ENCODE measurements at regions not wholly inside any gene's neighbourhood (a gene's known extent, or its start where the extent isn't known, plus 50 kb on each side); places are given as distances from the start of the nearest gene placed in this dataset.

DNA sequence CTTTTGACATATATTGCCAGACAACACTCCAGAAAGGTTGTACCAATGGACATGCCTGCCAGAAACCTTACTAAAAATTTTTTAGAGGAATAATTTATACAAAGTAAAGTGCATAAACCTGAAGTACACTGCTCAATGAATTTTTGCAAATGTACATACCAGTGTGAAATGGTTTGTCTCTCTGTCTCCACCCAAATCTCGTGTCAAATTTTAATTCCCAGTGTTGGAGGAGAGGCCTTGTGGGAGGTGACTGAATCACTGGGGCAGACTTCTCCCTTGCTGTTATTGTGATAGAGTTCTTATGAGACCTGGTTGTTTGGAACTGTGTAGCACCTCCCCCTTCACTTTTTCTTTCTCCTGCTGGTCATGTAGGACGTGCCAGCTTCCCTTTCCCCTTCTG is 168.8 kb downstream of the RWDD3 start (continued):
- TF ChIP-seq KDM3A (CRISPR knock-in tag; IDR thresholded peaks at IDR 0.05; ENCODE audit: low read depth) (no peak), ZNF780A (CRISPR knock-in tag; IDR thresholded peaks at IDR 0.05) (no peak)
- TF ChIP-seq, protein P1, sequence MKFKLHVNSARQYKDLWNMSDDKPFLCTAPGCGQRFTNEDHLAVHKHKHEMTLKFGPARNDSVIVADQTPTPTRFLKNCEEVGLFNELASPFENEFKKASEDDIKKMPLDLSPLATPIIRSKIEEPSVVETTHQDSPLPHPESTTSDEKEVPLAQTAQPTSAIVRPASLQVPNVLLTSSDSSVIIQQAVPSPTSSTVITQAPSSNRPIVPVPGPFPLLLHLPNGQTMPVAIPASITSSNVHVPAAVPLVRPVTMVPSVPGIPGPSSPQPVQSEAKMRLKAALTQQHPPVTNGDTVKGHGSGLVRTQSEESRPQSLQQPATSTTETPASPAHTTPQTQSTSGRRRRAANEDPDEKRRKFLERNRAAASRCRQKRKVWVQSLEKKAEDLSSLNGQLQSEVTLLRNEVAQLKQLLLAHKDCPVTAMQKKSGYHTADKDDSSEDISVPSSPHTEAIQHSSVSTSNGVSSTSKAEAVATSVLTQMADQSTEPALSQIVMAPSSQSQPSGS (CRISPR knock-in tag; IDR thresholded peaks at IDR 0.05) = no peak
- TF ChIP-seq, protein P2, sequence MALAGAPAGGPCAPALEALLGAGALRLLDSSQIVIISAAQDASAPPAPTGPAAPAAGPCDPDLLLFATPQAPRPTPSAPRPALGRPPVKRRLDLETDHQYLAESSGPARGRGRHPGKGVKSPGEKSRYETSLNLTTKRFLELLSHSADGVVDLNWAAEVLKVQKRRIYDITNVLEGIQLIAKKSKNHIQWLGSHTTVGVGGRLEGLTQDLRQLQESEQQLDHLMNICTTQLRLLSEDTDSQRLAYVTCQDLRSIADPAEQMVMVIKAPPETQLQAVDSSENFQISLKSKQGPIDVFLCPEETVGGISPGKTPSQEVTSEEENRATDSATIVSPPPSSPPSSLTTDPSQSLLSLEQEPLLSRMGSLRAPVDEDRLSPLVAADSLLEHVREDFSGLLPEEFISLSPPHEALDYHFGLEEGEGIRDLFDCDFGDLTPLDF (CRISPR knock-in tag; IDR thresholded peaks at IDR 0.05) = no peak
- TF ChIP-seq, protein P3, sequence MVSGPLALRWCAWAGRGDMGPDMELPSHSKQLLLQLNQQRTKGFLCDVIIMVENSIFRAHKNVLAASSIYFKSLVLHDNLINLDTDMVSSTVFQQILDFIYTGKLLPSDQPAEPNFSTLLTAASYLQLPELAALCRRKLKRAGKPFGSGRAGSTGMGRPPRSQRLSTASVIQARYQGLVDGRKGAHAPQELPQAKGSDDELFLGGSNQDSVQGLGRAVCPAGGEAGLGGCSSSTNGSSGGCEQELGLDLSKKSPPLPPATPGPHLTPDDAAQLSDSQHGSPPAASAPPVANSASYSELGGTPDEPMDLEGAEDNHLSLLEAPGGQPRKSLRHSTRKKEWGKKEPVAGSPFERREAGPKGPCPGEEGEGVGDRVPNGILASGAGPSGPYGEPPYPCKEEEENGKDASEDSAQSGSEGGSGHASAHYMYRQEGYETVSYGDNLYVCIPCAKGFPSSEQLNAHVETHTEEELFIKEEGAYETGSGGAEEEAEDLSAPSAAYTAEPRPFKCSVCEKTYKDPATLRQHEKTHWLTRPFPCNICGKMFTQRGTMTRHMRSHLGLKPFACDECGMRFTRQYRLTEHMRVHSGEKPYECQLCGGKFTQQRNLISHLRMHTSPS (CRISPR knock-in tag; IDR thresholded peaks at IDR 0.05; ENCODE audit: low read depth) = no peak
- TF ChIP-seq, protein P4, sequence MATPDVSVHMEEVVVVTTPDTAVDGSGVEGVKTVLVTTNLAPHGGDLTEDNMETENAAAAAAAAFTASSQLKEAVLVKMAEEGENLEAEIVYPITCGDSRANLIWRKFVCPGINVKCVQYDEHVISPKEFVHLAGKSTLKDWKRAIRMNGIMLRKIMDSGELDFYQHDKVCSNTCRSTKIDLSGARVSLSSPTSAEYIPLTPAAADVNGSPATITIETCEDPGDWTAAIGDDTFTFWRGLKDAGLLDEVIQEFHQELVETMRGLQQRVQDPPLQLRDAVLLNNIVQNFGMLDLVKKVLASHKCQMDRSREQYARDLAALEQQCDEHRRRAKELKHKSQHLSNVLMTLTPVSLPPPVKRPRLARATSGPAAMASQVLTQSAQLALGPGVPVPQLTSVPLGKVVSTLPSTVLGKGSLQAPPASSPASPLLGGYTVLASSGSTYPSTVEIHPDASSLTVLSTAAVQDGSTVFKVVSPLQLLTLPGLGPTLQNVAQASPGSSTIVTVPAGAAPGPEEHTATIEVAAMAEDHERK (CRISPR knock-in tag; IDR thresholded peaks at IDR 0.05; ENCODE audit: low read depth) = no peak

DNA sequence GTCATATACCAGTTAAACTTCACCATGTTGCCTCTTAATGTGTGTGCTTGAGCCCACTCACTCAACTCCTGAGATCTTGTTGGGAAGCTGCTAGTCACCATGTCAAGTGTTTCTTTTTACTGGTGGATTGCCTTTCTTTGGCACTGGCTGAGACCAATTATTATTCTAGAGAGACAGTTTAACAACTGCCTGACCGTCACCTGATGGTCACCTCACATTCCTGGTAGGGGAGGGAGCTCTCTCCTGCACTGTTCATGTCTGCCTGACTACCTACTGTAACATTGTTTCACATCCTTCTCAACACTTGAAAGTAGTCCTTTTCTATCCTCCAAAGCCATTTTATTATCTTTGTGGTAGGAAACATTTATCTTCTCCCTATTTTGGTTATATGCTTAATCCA is 172.3 kb downstream of the RWDD3 start:
- BruUV-seq (replicated peaks) = no TSS peak
- in situ Hi-C loops (cut with HindIII; ENCODE audit: extremely low pct_ligation_motif_present, low pct_unique_long_range_greater_than_20kb) (no loop called here), intact Hi-C loops (cut with micrococcal nuclease; ENCODE audit: unreplicated experiment) (no loop called here)
- CTCF ChIA-PET (ENCODE audit: low intra/inter-chr PET ratio, low total read pairs) = no interaction called here
- no peak overlapping the region for H3K4me3 ChIP-seq (replicated peaks in 1 of 3; ENCODE audit: insufficient read depth in 1 of 3, low read depth in 2 of 3, low read length in 3 of 3)
- no peaks in the 10 kb centered on the region for H4K20me1 ChIP-seq (ENCODE audit: insufficient read depth, low read length)
- no peaks in the 10 kb centered on the region for H3K4me1 ChIP-seq (ENCODE audit: insufficient read depth, low read length)
- H3K4me2 ChIP-seq (ENCODE audit: low read depth, low read length) = no peak overlapping the region
- DNase-seq (ENCODE audit: low spot score) (no peak), ATAC-seq (no peak), FAIRE-seq (no peak)
- no peak overlapping the region for H2AFZ ChIP-seq (ENCODE audit: low read length)
- TF ChIP-seq JUND (CRISPR knock-in tag; IDR thresholded peaks at IDR 0.05) = no peak
- H3K79me2 ChIP-seq (ENCODE audit: insufficient read depth, low read length) = no peaks in the 10 kb centered on the region
- no peak overlapping the region for H3K27ac ChIP-seq (ENCODE audit: extremely low read length, insufficient read depth, low read length)
- H3K27me3 ChIP-seq (ENCODE audit: control insufficient read depth in 1 of 2, insufficient read depth in 2 of 2, low read length in 2 of 2) = no peaks in the 10 kb centered on the region
- H3K36me3 ChIP-seq (replicated peaks in 1 of 2; ENCODE audit: control insufficient read depth in 1 of 2, insufficient read depth in 2 of 2, low read length in 2 of 2) = no peaks in the 10 kb centered on the region
- WGBS (ENCODE audit: low lambda C conversion rate) = 11% methylated on average over 1 of the region's 1 CpG
- POLR2A ChIA-PET = no interaction called here
- no peak overlapping the region for H3K9ac ChIP-seq (ENCODE audit: insufficient read depth, low read depth, low read length)
- H3K9me3 ChIP-seq (ENCODE audit: low read length) = no peaks in the 10 kb centered on the region
